GM19351 (cell line): ENCODE measurements at regions not wholly inside any gene's neighbourhood (a gene's known extent, or its start where the extent isn't known, plus 50 kb on each side); places are given as distances from the start of the nearest gene placed in this dataset.
A peak's percentile ranks its signal among the peaks of the same experiment; 100 is the strongest.

ENCODE experiments used
- ATAC-seq: cut with Tn5 transposase; IDR thresholded peaks from one replicate; pipeline ENCODE4 v1.9.1; 2021; ENCODE audit warnings: mild to moderate bottlenecking, moderate library complexity; ENCODE audit not compliant: unreplicated experiment

GRCh38 chr10:120982507-120982906 is 131.3 kb downstream of the WDR11 start:
- no peak for ATAC-seq

- no peak for ATAC-seq
Measured at GRCh38 chr10:120983721-120984120, 132.6 kb downstream of the WDR11 start.

- no peak for ATAC-seq
Measured at GRCh38 chr10:120984221-120984620, 133.1 kb downstream of the WDR11 start.

- ATAC-seq, result peak; percentile 86
Measured at GRCh38 chr10:120987359-120987758, 136.2 kb downstream of the WDR11 start.

- no peak for ATAC-seq
Measured at GRCh38 chr10:120988751-120989150, 137.6 kb downstream of the WDR11 start.

- no peak for ATAC-seq
Measured at GRCh38 chr10:120989279-120989678, 138.1 kb downstream of the WDR11 start.

GRCh38 chr10:120989996-120990598 is 138.9 kb downstream of the WDR11 start:
- ATAC-seq, result no peak

GRCh38 chr10:120990831-120991230 is 139.7 kb downstream of the WDR11 start:
- ATAC-seq, result no peak

- no peak for ATAC-seq
Measured at GRCh38 chr10:120993089-120993488, 141.9 kb downstream of the WDR11 start.

- ATAC-seq, result no peak
Measured at GRCh38 chr10:120995768-120996167, 144.6 kb downstream of the WDR11 start.

- ATAC-seq, result no peak
Measured at GRCh38 chr10:120996456-120997034, 145.4 kb downstream of the WDR11 start.

GRCh38 chr10:120997313-120997712 is 146.2 kb downstream of the WDR11 start:
- no peak for ATAC-seq

- no peak for ATAC-seq
Measured at GRCh38 chr10:120997756-120998155, 146.6 kb downstream of the WDR11 start.

- no peak for ATAC-seq
Measured at GRCh38 chr10:120998251-120998650, 147.1 kb downstream of the WDR11 start.

- no peak for ATAC-seq
Measured at GRCh38 chr10:120998782-120999285, 147.7 kb downstream of the WDR11 start.

- ATAC-seq, result no peak
Measured at GRCh38 chr10:120999868-121000267, 148.7 kb downstream of the WDR11 start.

- ATAC-seq, result no peak
Measured at GRCh38 chr10:121002586-121003205, 151.5 kb downstream of the WDR11 start.

- no peak for ATAC-seq
Measured at GRCh38 chr10:121005948-121006587, 154.9 kb downstream of the WDR11 start.

- ATAC-seq, result no peak
Measured at GRCh38 chr10:121007264-121007663, 156.1 kb downstream of the WDR11 start.

GRCh38 chr10:121015916-121016315 is 164.8 kb downstream of the WDR11 start:
- no peak for ATAC-seq

- ATAC-seq, result no peak
Measured at GRCh38 chr10:121024905-121025584, 173.9 kb downstream of the WDR11 start.
